Small intestine (tissue), 7 donors: ENCODE measurements at regions not wholly inside any gene's neighbourhood (a gene's known extent, or its start where the extent isn't known, plus 50 kb on each side); places are given as distances from the start of the nearest gene placed in this dataset.

Experiments used
- DNase-seq, 2 donors: peaks; one replicate each; pipeline versions ENCODE4 v3.0.0 to v3.0.0-alpha.2; 2013
- FAIRE-seq: peaks from 2 replicates; lab custom pipeline; 2012; peaks lifted over from hg19 to GRCh38; lab: Jason Lieb, UNC
- H3K27ac ChIP-seq, 3 donors: one replicate each; pipeline ENCODE4 v1.5.1; 2013; ENCODE audit warnings: low read length in 2 of 3, mild to moderate bottlenecking in 2 of 3, control low read depth in 1 of 3, inconsistent platforms in 1 of 3, low read depth in 1 of 3, moderate library complexity in 1 of 3
- H3K27me3 ChIP-seq, 3 donors: one replicate each; pipeline ENCODE4 v1.6.1; 2013; ENCODE audit warnings: low read length in 3 of 3, inconsistent platforms in 1 of 3; ENCODE audit not compliant: control insufficient read depth in 3 of 3, insufficient read depth in 3 of 3
- H3K36me3 ChIP-seq, 3 donors: one replicate each; pipeline ENCODE4 v1.6.1; 2013; ENCODE audit warnings: low read length in 3 of 3, inconsistent platforms in 1 of 3, low read depth in 1 of 3, mild to moderate bottlenecking in 1 of 3, moderate library complexity in 1 of 3; ENCODE audit not compliant: control insufficient read depth in 3 of 3, insufficient read depth in 2 of 3
- H3K4me1 ChIP-seq, 3 donors: one replicate each; pipeline ENCODE4 v1.6.1; 2013; ENCODE audit warnings: low read length in 2 of 3, inconsistent platforms in 1 of 3, low read depth in 1 of 3, mild to moderate bottlenecking in 1 of 3, moderate library complexity in 1 of 3; ENCODE audit not compliant: control insufficient read depth in 3 of 3, insufficient read depth in 2 of 3
- H3K4me3 ChIP-seq, 3 donors: one replicate each; pipeline ENCODE4 v1.5.1; 2013; ENCODE audit warnings: low read length in 3 of 3, control low read depth in 1 of 3, inconsistent platforms in 1 of 3, low read depth in 1 of 3, mild to moderate bottlenecking in 1 of 3, moderate library complexity in 1 of 3
- H3K9me3 ChIP-seq, 2 donors: one replicate each; pipeline ENCODE4 v1.6.1; 2013; ENCODE audit warnings: low read depth in 1 of 2, low read length in 1 of 2; ENCODE audit not compliant: control insufficient read depth in 2 of 2, insufficient read depth in 1 of 2
- WGBS, 3 donors: extraction: QIAGEN DNeasy Blood & Tissue Kit; methylation state at CpG; one replicate each; pipeline ENCODE4 v1.1.7; 2013; 5-methylcytosine and 5-hydroxymethylcytosine counted together
- donor health status: healthy with polysubstance abuse.
- donor health status: control.
- donor health status: control.
- donor health status: Bipolar disorder and iron deficiency.
- donor health status: healthy.

DNA sequence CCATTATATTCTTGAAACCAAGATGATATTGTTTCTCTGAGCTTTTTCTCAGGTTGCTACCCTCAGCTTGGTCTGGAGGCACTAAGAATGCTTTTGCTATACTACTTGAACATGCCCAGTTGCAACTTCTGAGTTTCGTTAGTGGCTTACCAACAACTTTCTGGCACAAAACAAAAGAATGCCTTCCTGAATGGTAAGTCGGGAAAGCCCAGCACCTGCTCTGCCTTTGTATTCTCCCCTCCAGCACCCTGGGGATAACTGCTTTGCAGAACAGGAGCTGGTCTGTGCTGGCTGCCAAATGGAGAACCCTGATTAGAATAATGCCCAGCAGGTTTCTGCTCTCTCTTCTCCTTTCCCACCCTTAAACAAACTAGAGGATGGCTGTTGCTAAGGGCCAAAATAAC lies 149.3 kb downstream of the TGFB2 start:
- H3K4me1 ChIP-seq, result no peaks in the 10 kb centered on the region
- H3K27me3 ChIP-seq, result no peaks in the 10 kb centered on the region
- no peaks in the 10 kb centered on the region for H3K36me3 ChIP-seq
- FAIRE-seq (no peak), DNase-seq (no peak)
- no peak overlapping the region for H3K4me3 ChIP-seq
- H3K27ac ChIP-seq, result no peak overlapping the region
- no peaks in the 10 kb centered on the region for H3K9me3 ChIP-seq
- WGBS, 3 donors, result 60 to 77% (median 61%) methylated on average over 2 of the region's 2 CpGs

- Histone ChIP-seq H3K9me3 (no peaks in the 10 kb centered on the region), H3K27ac (no peak overlapping the region), H3K36me3 (no peaks in the 10 kb centered on the region), H3K4me3 (no peak overlapping the region), H3K27me3 (no peaks in the 10 kb centered on the region), H3K4me1 (no peaks in the 10 kb centered on the region)
- DNase-seq, result no peak
- WGBS, 3 donors, result 67 to 78% (median 77%) methylated on average over 3 of the region's 3 CpGs
- FAIRE-seq, result no peak
These were observed 150.8 kb downstream of the TGFB2 start for GRCh38 chr1:218495931-218496330.

GRCh38 chr1:218496561-218496960 lies 151.4 kb downstream of the TGFB2 start:
- Histone ChIP-seq H3K27me3 (no peaks in the 10 kb centered on the region), H3K4me3 (no peak overlapping the region), H3K4me1 (no peaks in the 10 kb centered on the region), H3K36me3 (no peaks in the 10 kb centered on the region), H3K27ac (no peak overlapping the region), H3K9me3 (no peaks in the 10 kb centered on the region)
- 80 to 88% (median 86%) methylated on average over 2 of the region's 2 CpGs for WGBS, 3 donors
- no peak for FAIRE-seq
- no peak for DNase-seq

DNA sequence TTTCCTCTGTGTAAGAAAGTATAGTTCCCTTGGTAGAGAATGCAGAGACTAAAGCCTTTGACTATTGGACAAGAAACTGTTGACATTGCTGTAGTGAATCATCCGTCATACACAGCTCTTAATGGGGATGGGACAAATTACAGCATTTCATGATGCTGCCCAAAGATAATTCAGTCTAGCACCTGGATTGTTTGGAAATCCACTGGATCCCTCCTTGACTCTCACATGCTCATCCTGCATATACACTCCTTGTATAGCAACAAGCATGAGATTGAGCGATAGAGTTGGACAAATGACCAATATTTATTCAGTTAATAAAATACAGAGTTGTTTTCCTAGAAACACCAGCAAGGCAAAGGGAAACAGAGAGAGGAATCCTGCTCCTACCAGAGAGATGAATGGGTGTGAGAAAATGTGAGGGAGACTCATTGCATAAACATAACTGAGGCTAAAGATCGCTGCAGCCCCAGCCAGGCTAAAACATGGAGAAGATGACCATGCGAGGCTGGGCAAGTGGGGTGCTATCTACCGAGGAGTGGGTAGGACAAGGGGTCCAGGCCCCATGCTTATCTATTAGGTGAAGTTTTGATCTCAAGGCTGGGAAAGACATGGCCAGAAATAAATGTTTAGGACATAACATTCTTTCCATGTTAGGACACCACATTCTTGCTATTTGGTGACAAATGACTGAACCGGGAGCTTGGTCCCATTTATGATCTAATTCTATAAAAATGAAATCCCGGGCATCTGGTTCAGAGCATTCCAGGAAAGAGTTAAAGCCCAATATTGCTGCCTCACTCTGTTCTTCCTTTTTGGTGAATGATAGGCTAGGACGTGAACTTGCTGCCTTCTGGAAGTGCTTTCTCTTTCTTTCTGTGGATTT lies 153.2 kb downstream of the TGFB2 start:
- Histone ChIP-seq H3K27ac (peak overlapping the region in 1 of 3 donors; percentile 57), H3K9me3 (no peaks in the 10 kb centered on the region), H3K4me3 (no peak overlapping the region), H3K36me3 (no peaks in the 10 kb centered on the region), H3K27me3 (no peaks in the 10 kb centered on the region), H3K4me1 (no peaks in the 10 kb centered on the region)
- 51 to 57% (median 54%) methylated on average over 8 of the region's 8 CpGs for WGBS, 3 donors
- FAIRE-seq (no peak), DNase-seq (no peak)

- WGBS, 3 donors, result 30 to 39% (median 36%) methylated on average over 4 of the region's 4 CpGs
- peak overlapping the region in 1 of 3 donors; percentile 31 for H3K27ac ChIP-seq
- no peaks in the 10 kb centered on the region for H3K36me3 ChIP-seq
These were observed 154.0 kb downstream of the TGFB2 start for GRCh38 chr1:218499011-218499691.

GRCh38 chr1:218499911-218500310 lies 154.8 kb downstream of the TGFB2 start:
- Histone ChIP-seq H3K4me1 (no peaks in the 10 kb centered on the region), H3K9me3 (no peaks in the 10 kb centered on the region), H3K4me3 (no peak overlapping the region), H3K27me3 (no peaks in the 10 kb centered on the region), H3K36me3 (no peaks in the 10 kb centered on the region), H3K27ac (no peak overlapping the region)
- FAIRE-seq (no peak), DNase-seq (no peak)
- WGBS, 3 donors, result 88 to 93% (median 92%) methylated on average over 7 of the region's 7 CpGs

More at GRCh38 chr1:218499011-218499691, 154.0 kb downstream of the TGFB2 start:
- DNase-seq, result peak in 1 of 2 donors; percentile 13
- no peak overlapping the region for H3K4me3 ChIP-seq
- H3K9me3 ChIP-seq, result no peaks in the 10 kb centered on the region
- no peak for FAIRE-seq
- H3K4me1 ChIP-seq, result no peaks in the 10 kb centered on the region
- H3K27me3 ChIP-seq, result no peaks in the 10 kb centered on the region

DNA sequence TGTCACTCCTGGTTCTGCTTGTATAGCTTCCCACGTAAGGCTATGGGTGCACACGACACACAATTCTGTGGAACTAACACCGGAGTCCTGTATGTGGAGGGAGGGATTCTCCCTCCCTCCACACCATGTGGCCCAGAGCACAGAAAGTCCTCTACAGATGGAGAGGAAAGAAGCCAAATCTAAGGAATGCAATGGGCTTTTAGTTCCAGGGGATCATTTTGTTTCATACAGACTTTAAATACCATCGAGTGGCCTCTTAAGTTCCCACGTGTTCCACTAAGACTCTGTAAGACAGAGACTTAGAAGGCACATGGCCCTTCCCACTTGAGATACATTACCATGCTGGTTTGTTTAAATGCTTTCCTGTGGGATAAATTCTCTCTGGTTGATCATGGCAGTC lies 156.0 kb downstream of the TGFB2 start:
- H3K27ac ChIP-seq, result no peak overlapping the region
- no peaks in the 10 kb centered on the region for H3K27me3 ChIP-seq
- no peaks in the 10 kb centered on the region for H3K4me1 ChIP-seq
- DNase-seq (no peak), FAIRE-seq (no peak)
- no peaks in the 10 kb centered on the region for H3K9me3 ChIP-seq
- no peak overlapping the region for H3K4me3 ChIP-seq
- no peaks in the 10 kb centered on the region for H3K36me3 ChIP-seq
- 71 to 86% (median 85%) methylated on average over 5 of the region's 5 CpGs for WGBS, 3 donors

DNA sequence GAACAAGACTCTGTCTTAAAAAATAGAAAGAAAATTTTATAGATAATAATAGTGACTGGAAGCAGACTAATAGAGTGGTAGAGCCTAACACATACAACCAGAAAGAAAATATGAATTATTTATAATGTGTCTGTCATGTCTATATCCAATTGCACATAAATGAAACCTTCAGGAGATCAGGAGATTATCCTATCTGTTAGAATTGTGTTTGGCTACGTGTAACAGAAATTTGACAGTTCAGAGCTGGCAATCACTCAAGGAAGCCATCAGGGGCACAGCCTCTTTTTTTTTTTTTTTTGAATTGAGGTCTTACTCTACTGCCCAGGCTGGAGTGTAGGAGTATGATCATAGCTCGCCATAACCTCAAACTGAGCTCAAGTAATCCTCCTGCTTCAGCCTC lies 157.2 kb downstream of the TGFB2 start:
- FAIRE-seq (no peak), DNase-seq (no peak)
- Histone ChIP-seq H3K4me1 (no peaks in the 10 kb centered on the region), H3K27ac (no peak overlapping the region), H3K9me3 (peaks cover 0 to 2% of the 10 kb centered on the region in 2 donors), H3K27me3 (no peaks in the 10 kb centered on the region), H3K4me3 (no peak overlapping the region), H3K36me3 (no peaks in the 10 kb centered on the region)
- WGBS, 3 donors, result 70 to 81% (median 75%) methylated on average over 2 of the region's 2 CpGs
